Loucy (cell line): ENCODE measurements at regions not wholly inside any gene's neighbourhood (a gene's known extent, or its start where the extent isn't known, plus 50 kb on each side); places are given as distances from the start of the nearest gene placed in this dataset.

Source experiments
- H2AFZ ChIP-seq: fragments of 200-600 bp; sonication (generic); 2 replicates; pipeline ENCODE4 v1.6.0; 2016; ENCODE audit warnings: antibody characterized with exemption, mild to moderate bottlenecking, low read length, moderate library complexity
- H3F3A ChIP-seq: fragments of 200-600 bp; 2 replicates; pipeline ENCODE4 v1.6.0; 2016; ENCODE audit warnings: antibody characterized with exemption, low read depth, mild to moderate bottlenecking
- H3K27me3 ChIP-seq: fragments of 200-600 bp; sonication (generic); 2 replicates; pipeline ENCODE4 v1.6.1; 2014; ENCODE audit warnings: low read length, mild to moderate bottlenecking; ENCODE audit not compliant: insufficient read depth, poor library complexity, severe bottlenecking
- H3K36me3 ChIP-seq: fragments of 200-600 bp; sonication (generic); 2 replicates; pipeline ENCODE4 v1.6.1; 2016; ENCODE audit warnings: low read length; ENCODE audit not compliant: insufficient read depth
- H3K4me1 ChIP-seq: fragments of 200-600 bp; sonication (generic); 2 replicates; pipeline ENCODE4 v1.5.1; 2014; ENCODE audit warnings: low read length, mild to moderate bottlenecking; ENCODE audit not compliant: insufficient read depth, poor library complexity, severe bottlenecking
- H3K4me2 ChIP-seq: fragments of 200-600 bp; sonication (generic); 2 replicates; pipeline ENCODE4 v1.6.0; 2014; ENCODE audit warnings: antibody characterized with exemption, low read length, low read depth, mild to moderate bottlenecking; ENCODE audit not compliant: poor library complexity, severe bottlenecking
- H3K4me3 ChIP-seq: fragments of 200-600 bp; sonication (generic); 2 replicates; pipeline ENCODE4 v1.5.1; 2014; ENCODE audit warnings: low read length, mild to moderate bottlenecking, mixed read lengths; ENCODE audit not compliant: poor library complexity, severe bottlenecking
- H3K79me2 ChIP-seq: fragments of 200-600 bp; sonication (generic); 2 replicates; pipeline ENCODE4 v1.6.1; 2014; ENCODE audit warnings: low read length; ENCODE audit not compliant: insufficient read depth
- H3K9ac ChIP-seq: fragments of 200-600 bp; sonication (generic); 2 replicates; pipeline ENCODE4 v1.6.0; 2014; ENCODE audit warnings: mild to moderate bottlenecking, low read depth, low read length, moderate library complexity; ENCODE audit not compliant: poor library complexity, severe bottlenecking
- H3K9me2 ChIP-seq: fragments of 200-600 bp; sonication (generic); replicated peaks from 2 replicates; pipeline ENCODE4 v1.6.1; 2016; ENCODE audit warnings: low read depth, low read length, mixed read lengths
- H3K9me3 ChIP-seq: fragments of 200-600 bp; sonication (generic); 2 replicates; pipeline ENCODE4 v1.6.1; 2014; ENCODE audit warnings: mild to moderate bottlenecking, antibody characterized with exemption, low read length, low read depth; ENCODE audit not compliant: insufficient read depth
- H4K20me1 ChIP-seq: fragments of 200-600 bp; sonication (generic); 2 replicates; pipeline ENCODE4 v1.6.0; 2014; ENCODE audit warnings: antibody characterized with exemption, low read length, mild to moderate bottlenecking; ENCODE audit not compliant: insufficient read depth, poor library complexity, severe bottlenecking
- CTCF ChIP-seq: fragments of 200-600 bp; sonication (generic); conservative IDR thresholded peaks from 2 replicates; pipeline ENCODE4 v1.5.1; 2014; ENCODE audit warnings: mild to moderate bottlenecking, antibody characterized with exemption, low read length
- EZH2phosphoT487 ChIP-seq: fragments of 200-600 bp; IDR thresholded peaks from 2 replicates; pipeline ENCODE4 v1.6.1; 2018; ENCODE audit warnings: antibody characterized with exemption, mild to moderate bottlenecking, moderate library complexity, borderline replicate concordance

DNA sequence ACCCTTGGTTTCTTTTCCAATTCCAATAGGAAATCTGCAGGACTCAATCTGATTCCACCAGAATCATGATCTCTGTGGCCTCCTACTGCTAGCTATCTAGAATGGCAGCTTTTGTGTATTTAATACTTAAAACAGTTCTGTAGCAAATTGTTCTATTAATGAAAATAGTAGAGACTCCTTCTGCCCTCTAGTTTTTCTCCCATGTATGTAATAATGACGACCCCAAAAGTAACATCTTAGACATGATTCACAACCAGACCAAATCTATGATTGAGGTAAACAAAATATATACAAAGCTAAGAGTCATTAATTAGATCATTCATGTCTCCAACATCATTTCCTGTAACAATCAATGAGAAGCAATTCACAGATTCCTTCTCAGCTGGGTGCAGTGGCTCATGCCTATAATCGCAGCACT is 259.1 kb upstream of the MKLN1 start:
- Histone ChIP-seq H3K36me3 (no peaks in the 10 kb centered on the region), H3K9ac (no peak overlapping the region), H3K79me2 (no peaks in the 10 kb centered on the region), H3K4me1 (peaks cover 2% of the 10 kb centered on the region), H3K4me3 (no peak overlapping the region), H3K27me3 (no peaks in the 10 kb centered on the region), H4K20me1 (no peaks in the 10 kb centered on the region), H3K9me3 (no peaks in the 10 kb centered on the region), H2AFZ (no peak overlapping the region), H3K9me2 (no peaks in the 10 kb centered on the region), H3K4me2 (no peak overlapping the region), H3F3A (no peaks in the 10 kb centered on the region)
- TF ChIP-seq CTCF (peak; percentile 32; the same call in 1 of the 2 replicates), EZH2phosphoT487 (no peak)

DNA sequence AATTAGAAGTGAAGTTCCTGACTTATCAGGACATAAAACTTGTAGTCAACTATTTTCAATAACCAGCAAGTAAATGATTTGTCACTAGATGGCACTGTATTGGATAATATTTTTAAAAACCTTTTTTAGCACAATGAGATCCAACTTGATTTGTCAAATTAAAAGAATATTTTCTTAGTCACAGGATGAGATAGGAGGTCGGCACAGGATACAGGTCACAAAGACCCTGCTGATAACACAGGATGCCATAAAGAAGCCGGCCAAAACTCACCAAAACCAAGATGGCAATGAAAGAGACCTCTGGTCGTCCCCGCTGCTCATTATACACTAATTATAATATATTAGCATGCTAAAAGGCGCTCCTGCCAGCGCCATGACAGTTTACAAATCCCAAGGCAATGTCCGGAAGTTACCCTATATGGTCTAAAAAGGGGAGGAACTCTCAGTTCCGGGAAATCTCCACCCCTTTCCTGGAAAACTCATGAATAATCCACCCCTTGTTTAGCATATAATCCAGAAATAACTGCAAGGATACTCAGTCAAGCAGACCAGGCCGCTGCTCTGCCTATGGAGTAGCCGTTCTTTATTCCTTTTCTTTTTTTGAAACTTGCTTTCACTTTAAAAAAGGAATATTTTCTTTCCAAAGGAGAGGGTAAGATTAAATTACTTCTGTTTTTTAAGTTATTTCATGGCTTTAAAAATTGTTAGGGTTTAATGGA is 255.7 kb upstream of the MKLN1 start:
- Histone ChIP-seq H3F3A (no peaks in the 10 kb centered on the region), H3K4me1 (peaks cover 2% of the 10 kb centered on the region), H3K27me3 (no peaks in the 10 kb centered on the region), H3K9me2 (no peaks in the 10 kb centered on the region), H3K4me3 (peak overlapping the region; percentile 40), H2AFZ (no peak overlapping the region; the same call in 1 of the 2 replicates), H3K9me3 (no peaks in the 10 kb centered on the region), H3K36me3 (no peaks in the 10 kb centered on the region), H3K9ac (no peak overlapping the region), H4K20me1 (no peaks in the 10 kb centered on the region), H3K4me2 (peak overlapping the region; percentile 26), H3K79me2 (no peaks in the 10 kb centered on the region)
- TF ChIP-seq CTCF, result peak; percentile 63
- no peak for TF ChIP-seq EZH2phosphoT487

DNA sequence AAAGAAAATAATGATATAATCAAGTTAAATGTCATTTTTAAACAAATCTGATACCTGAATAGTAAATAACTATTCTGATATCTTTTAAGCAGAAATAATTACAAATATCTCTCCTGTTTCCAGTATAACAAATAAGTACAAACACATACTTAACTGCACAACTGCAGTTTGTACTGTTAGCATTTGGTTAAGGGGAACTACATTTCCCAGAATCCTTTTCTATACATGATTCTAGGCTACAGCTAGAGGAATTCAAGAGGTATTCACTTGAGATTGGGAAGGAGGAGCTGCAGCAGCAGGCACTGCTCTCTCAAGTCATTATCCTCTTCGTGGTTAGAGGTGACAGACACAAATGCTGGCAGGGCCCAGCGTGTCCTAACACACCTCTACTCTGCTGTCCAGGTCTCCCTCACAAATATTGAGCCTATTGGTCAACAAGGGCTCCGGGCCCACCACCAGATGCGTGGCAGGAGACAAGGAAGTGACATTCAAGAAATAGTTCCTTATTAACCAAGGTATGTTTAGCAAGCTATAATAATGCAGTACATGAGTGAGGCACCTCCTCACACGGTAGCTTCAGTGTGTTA is 255.1 kb upstream of the MKLN1 start:
- H3K9ac ChIP-seq, result no peak overlapping the region
- TF ChIP-seq CTCF (no peak), EZH2phosphoT487 (no peak)
- no peaks in the 10 kb centered on the region for H4K20me1 ChIP-seq
- peaks cover under 1% of the 10 kb centered on the region for H3K4me1 ChIP-seq
- H3F3A ChIP-seq, result no peaks in the 10 kb centered on the region
- peak overlapping the region; percentile 40 for H3K4me3 ChIP-seq
- no peaks in the 10 kb centered on the region for H3K9me2 ChIP-seq
- no peaks in the 10 kb centered on the region for H3K9me3 ChIP-seq
- no peaks in the 10 kb centered on the region for H3K27me3 ChIP-seq
- no peaks in the 10 kb centered on the region for H3K79me2 ChIP-seq
- no peaks in the 10 kb centered on the region for H3K36me3 ChIP-seq
- peak overlapping the region; percentile 26 for H3K4me2 ChIP-seq
- H2AFZ ChIP-seq, result no peak overlapping the region
